ENCODE measurements at regions not wholly inside any gene's neighbourhood (a gene's known extent, or its start where the extent isn't known, plus 50 kb on each side); places are given as distances from the start of the nearest gene placed in this dataset.

DNA sequence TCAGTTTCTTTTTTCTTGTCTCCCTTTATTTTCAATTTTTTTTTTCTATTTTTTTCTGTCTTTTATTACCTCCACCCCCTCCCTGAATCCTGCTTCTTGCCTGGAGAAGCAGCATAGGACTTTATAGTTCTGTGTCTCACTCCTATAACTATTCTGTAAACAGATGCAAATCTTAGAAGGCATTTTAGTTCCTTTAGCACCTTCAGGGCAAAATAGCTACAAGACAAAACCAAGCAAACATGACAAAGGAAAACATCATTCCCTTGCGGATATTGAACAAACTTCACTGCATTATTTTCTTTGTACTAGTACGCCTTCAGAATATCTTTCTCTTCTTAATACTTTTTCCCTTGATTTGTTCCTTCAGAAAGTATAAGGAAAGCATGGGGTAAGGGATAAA lies 446.2 kb upstream of the CHORDC1 start:
- DNase-seq (ENCODE audit: low read depth): no peak
- TF ChIP-seq, protein P1, sequence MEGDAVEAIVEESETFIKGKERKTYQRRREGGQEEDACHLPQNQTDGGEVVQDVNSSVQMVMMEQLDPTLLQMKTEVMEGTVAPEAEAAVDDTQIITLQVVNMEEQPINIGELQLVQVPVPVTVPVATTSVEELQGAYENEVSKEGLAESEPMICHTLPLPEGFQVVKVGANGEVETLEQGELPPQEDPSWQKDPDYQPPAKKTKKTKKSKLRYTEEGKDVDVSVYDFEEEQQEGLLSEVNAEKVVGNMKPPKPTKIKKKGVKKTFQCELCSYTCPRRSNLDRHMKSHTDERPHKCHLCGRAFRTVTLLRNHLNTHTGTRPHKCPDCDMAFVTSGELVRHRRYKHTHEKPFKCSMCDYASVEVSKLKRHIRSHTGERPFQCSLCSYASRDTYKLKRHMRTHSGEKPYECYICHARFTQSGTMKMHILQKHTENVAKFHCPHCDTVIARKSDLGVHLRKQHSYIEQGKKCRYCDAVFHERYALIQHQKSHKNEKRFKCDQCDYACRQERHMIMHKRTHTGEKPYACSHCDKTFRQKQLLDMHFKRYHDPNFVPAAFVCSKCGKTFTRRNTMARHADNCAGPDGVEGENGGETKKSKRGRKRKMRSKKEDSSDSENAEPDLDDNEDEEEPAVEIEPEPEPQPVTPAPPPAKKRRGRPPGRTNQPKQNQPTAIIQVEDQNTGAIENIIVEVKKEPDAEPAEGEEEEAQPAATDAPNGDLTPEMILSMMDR (IDR thresholded peaks at IDR 0.05; ENCODE audit: insufficient read depth, low read depth, low read length, missing control alignments): no peak

DNA sequence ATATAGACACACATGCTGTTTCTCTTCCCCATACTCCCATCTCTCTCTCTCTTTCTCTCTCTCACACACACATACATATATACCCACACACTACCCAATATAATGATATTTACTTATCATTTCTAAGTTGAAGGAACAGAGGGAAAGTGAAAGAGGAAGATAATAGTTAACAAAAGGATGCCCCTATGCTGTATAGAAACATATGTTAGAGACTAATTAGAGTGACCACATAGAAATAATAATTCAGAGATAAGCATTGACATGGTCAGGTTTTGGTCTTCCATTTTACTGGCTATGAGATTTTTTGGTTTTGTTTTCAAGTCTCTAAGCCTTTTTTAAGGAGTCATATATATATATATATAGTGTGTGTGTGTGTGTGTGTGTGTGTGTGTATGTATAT lies 445.7 kb upstream of the CHORDC1 start:
- TF ChIP-seq, protein P1 (IDR thresholded peaks at IDR 0.05; ENCODE audit: insufficient read depth, low read depth, low read length, missing control alignments): no peak
- no peak overlapping the region for H3K4me3 ChIP-seq (ENCODE audit: low read length)

More for the DNA sequence above, 446.2 kb upstream of the CHORDC1 start:
- H3K4me3 ChIP-seq (ENCODE audit: low read length): no peak overlapping the region

DNA sequence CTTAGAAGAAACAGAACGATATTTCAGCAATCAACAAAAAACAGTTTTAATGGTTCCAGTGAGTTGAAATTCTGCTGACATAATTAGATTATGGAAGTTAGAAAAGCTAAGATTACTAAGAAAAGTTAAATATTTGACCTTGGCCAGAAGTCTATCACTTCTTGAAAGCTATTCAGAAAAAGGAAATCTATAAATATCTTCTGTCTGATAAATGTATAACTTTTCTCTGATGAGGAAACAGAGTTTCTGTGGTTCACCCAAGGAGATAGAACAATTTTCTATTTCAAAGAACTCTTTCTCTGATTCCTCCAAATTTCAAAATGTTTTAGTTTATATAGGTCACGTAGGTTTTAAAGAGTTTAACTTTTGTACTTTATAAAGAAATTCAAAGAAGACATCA lies 438.4 kb upstream of the CHORDC1 start:
- TF ChIP-seq, protein P1 (IDR thresholded peaks at IDR 0.05; ENCODE audit: insufficient read depth, low read depth, low read length, missing control alignments): no peak
- no peak for DNase-seq (ENCODE audit: low read depth)
- H3K4me3 ChIP-seq (ENCODE audit: low read length): no peak overlapping the region

More for the DNA sequence above, 445.7 kb upstream of the CHORDC1 start:
- DNase-seq (ENCODE audit: low read depth): no peak

DNA sequence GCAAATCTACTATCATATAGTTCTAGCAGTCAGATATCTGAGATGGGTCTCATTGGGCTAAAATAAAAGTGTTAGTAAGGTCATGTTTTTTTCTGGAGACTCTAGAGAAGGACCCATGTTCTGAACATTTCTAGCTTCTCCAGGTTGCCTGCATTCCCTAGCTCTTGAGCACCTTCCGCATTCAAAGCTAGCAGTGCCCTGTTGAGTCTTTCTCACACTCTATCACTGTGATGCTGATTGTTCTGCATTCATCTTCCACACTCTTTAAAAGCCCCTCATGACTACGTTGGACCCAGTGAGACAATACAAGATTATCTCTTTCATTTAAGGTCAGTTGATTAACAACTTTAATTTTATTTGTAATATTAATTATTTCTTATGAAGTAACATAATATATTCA lies 433.3 kb upstream of the CHORDC1 start:
- TF ChIP-seq, protein P1 (IDR thresholded peaks at IDR 0.05; ENCODE audit: insufficient read depth, low read depth, low read length, missing control alignments): no peak
- DNase-seq (ENCODE audit: low read depth): no peak
- H3K4me3 ChIP-seq (ENCODE audit: low read length): no peak overlapping the region

DNA sequence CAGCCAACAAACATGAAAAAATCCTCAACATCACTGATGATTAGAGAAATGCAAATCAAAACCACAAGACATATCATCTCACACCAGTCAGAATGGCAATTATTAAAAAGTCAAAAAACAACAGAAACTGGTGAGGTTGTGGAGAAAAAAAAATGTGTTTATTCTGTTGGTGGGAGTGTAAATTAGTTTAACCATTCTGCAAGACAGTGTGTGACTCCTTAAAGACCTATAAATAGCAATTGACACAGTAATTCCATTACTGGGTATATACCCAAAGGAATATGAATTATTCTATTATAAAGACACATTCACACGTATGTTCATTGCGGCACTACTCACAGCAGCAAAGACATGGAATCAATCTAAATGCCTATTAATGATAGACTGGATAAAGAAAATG lies 427.3 kb upstream of the CHORDC1 start:
- H3K4me3 ChIP-seq (ENCODE audit: low read length): no peak overlapping the region
- no peak for DNase-seq (ENCODE audit: low read depth)
- TF ChIP-seq, protein P1 (IDR thresholded peaks at IDR 0.05; ENCODE audit: insufficient read depth, low read depth, low read length, missing control alignments): no peak

DNA sequence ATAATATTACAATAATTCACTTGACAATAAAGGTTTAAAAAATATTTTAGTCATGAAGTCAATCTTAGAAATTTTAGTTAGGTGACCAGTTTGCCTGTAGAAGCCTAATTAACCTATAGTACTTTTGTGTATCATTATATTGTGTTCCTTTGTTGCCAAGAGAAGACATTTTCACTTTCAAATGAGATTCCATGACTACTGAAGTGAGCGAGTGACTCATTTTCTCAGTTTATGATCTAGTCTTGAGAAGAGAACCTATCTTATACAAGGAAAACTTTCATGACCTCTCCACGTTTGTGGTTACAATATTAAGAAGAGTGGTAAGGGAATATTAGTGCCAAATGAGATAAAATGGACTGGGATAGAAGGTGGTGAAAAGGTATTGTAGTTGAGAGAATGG lies 423.9 kb upstream of the CHORDC1 start:
- no peak overlapping the region for H3K4me3 ChIP-seq (ENCODE audit: low read length)
- TF ChIP-seq, protein P1 (IDR thresholded peaks at IDR 0.05; ENCODE audit: insufficient read depth, low read depth, low read length, missing control alignments): no peak
- peak; percentile 2 for DNase-seq (ENCODE audit: low read depth)

- TF ChIP-seq, protein P1 (IDR thresholded peaks at IDR 0.05; ENCODE audit: insufficient read depth, low read depth, low read length, missing control alignments): no peak
- no peak overlapping the region for H3K4me3 ChIP-seq (ENCODE audit: low read length)
- DNase-seq (ENCODE audit: low read depth): no peak
Measured at GRCh38 chr11:90646266-90646665, 423.4 kb upstream of the CHORDC1 start.

Measured in epithelial cell of esophagus (primary cell).